ENCODE measurements at regions not wholly inside any gene's neighbourhood (a gene's known extent, or its start where the extent isn't known, plus 50 kb on each side); places are given as distances from the start of the nearest gene placed in this dataset.
"Not testable (repeated sequence)": the region's sequence is repeated elsewhere in the genome, so short reads cannot be mapped to it uniquely, and the experiment has no call there.

GRCh38 chr1:9466780-9467758 is 72.2 kb upstream of the SLC25A33 start:
- Histone ChIP-seq H3K79me2 (ENCODE audit: control insufficient read depth, insufficient read depth, low read length) (no peaks in the 10 kb centered on the region), H4K20me1 (ENCODE audit: control insufficient read depth, insufficient read depth, low read length, poor library complexity, severe bottlenecking) (no peaks in the 10 kb centered on the region), H3K4me3 (ENCODE audit: control extremely low read depth in 1 of 5, extremely low read depth in 1 of 5, insufficient read depth in 1 of 5, low read depth in 2 of 5, low read length in 4 of 5) (no peak overlapping the region), H3K36me3 (replicated peaks in 1 of 2; ENCODE audit: control extremely low read depth in 1 of 2, control insufficient read depth in 1 of 2, extremely low read depth in 1 of 2, insufficient read depth in 2 of 2, low read length in 1 of 2) (no peaks in the 10 kb centered on the region), H3K4me1 (ENCODE audit: control insufficient read depth in 2 of 2, insufficient read depth in 2 of 2, low read length in 2 of 2) (no peaks in the 10 kb centered on the region), H3K9me3 (ENCODE audit: control extremely low read depth in 1 of 3, control insufficient read depth in 2 of 3, insufficient read depth in 1 of 3, low read length in 2 of 3) (no peaks in the 10 kb centered on the region), H3K27me3 (replicated peaks in 1 of 4; ENCODE audit: control extremely low read depth in 1 of 4, control insufficient read depth in 3 of 4, insufficient read depth in 4 of 4, low read length in 3 of 4) (peaks cover 0 to 8% (median 2%) of the 10 kb centered on the region in 4 experiments), H3K4me2 (replicated peaks; ENCODE audit: low read depth, low read length, poor library complexity, severe bottlenecking) (no peak overlapping the region), H3K27ac (ENCODE audit: low read length in 2 of 2) (no peak overlapping the region), H2AFZ (ENCODE audit: insufficient read depth, low read depth, low read length, poor library complexity, severe bottlenecking) (no peak overlapping the region), H3K9ac (ENCODE audit: low read length) (no peak overlapping the region)
- H3K4me1 Mint-ChIP-seq = no peaks in the 10 kb centered on the region
- intact Hi-C loops (cut with micrococcal nuclease) = no loop called here
- no peak for TF ChIP-seq EZH2 (IDR thresholded peaks at IDR 0.05; ENCODE audit: borderline replicate concordance, insufficient read depth, low read depth, low read length, poor library complexity, severe bottlenecking)
- TF ChIP-seq CTCF (IDR thresholded peaks at IDR 0.05) = no peak
- 86% methylated on average over 19 of the region's 29 CpGs for WGBS (ENCODE audit: insufficient coverage)
- no peaks in the 10 kb centered on the region for H3K9me3 Mint-ChIP-seq (ENCODE audit: insufficient read depth)
- POLR2A ChIA-PET = no interaction called here
- ATAC-seq (ENCODE audit: low read depth) = no peak
- no peak overlapping the region for H3K4me3 Mint-ChIP-seq
- H3K27ac Mint-ChIP-seq = no peak overlapping the region
- H3K27me3 Mint-ChIP-seq = peaks cover 30% of the 10 kb centered on the region
- CTCF ChIA-PET = interaction anchor here (1.6 kb wide), 1 partner anchor 12 kb away, joined by 8 read pairs; no protein-coding TSS in a partner anchor
- no peak for DNase-seq

- ChIA-PET CTCF (interaction anchor here (0.7 to 1.2 kb wide), 3 partner anchors 14 to 336 kb away, joined by 3 to 4 read pairs (median 3); no protein-coding TSS in a partner anchor), POLR2A (interaction anchor here (0.7 kb wide), 1 partner anchor 78 kb away, joined by 5 read pairs; no protein-coding TSS in a partner anchor)
- H3K27me3 ChIP-seq (replicated peaks in 1 of 4; ENCODE audit: control extremely low read depth in 1 of 4, control insufficient read depth in 3 of 4, insufficient read depth in 4 of 4, low read length in 3 of 4); H3K36me3 ChIP-seq (replicated peaks in 1 of 2; ENCODE audit: control extremely low read depth in 1 of 2, control insufficient read depth in 1 of 2, extremely low read depth in 1 of 2, insufficient read depth in 2 of 2, low read length in 1 of 2); H3K9me3 ChIP-seq (ENCODE audit: control extremely low read depth in 1 of 3, control insufficient read depth in 2 of 3, insufficient read depth in 1 of 3, low read length in 2 of 3); H3K27ac ChIP-seq (ENCODE audit: low read length in 2 of 2); intact Hi-C loops (cut with micrococcal nuclease); H3K27ac Mint-ChIP-seq; ATAC-seq (ENCODE audit: low read depth); H3K4me1 Mint-ChIP-seq; H3K4me3 ChIP-seq (ENCODE audit: control extremely low read depth in 1 of 5, extremely low read depth in 1 of 5, insufficient read depth in 1 of 5, low read depth in 2 of 5, low read length in 4 of 5); H3K9me3 Mint-ChIP-seq (ENCODE audit: insufficient read depth); H3K4me1 ChIP-seq (ENCODE audit: control insufficient read depth in 2 of 2, insufficient read depth in 2 of 2, low read length in 2 of 2); H3K4me2 ChIP-seq (replicated peaks; ENCODE audit: low read depth, low read length, poor library complexity, severe bottlenecking); H3K79me2 ChIP-seq (ENCODE audit: control insufficient read depth, insufficient read depth, low read length); DNase-seq; H3K9ac ChIP-seq (ENCODE audit: low read length); H4K20me1 ChIP-seq (ENCODE audit: control insufficient read depth, insufficient read depth, low read length, poor library complexity, severe bottlenecking); H2AFZ ChIP-seq (ENCODE audit: insufficient read depth, low read depth, low read length, poor library complexity, severe bottlenecking); H3K4me3 Mint-ChIP-seq: not testable (repeated sequence)
- peaks cover 30% of the 10 kb centered on the region for H3K27me3 Mint-ChIP-seq
- WGBS (ENCODE audit: insufficient coverage) = 100% methylated on average over 1 of the region's 3 CpGs
Measured at GRCh38 chr1:9469882-9470281, 69.4 kb upstream of the SLC25A33 start.
